ENCODE measurements at regions not wholly inside any gene's neighbourhood (a gene's known extent, or its start where the extent isn't known, plus 50 kb on each side); places are given as distances from the start of the nearest gene placed in this dataset.

DNA sequence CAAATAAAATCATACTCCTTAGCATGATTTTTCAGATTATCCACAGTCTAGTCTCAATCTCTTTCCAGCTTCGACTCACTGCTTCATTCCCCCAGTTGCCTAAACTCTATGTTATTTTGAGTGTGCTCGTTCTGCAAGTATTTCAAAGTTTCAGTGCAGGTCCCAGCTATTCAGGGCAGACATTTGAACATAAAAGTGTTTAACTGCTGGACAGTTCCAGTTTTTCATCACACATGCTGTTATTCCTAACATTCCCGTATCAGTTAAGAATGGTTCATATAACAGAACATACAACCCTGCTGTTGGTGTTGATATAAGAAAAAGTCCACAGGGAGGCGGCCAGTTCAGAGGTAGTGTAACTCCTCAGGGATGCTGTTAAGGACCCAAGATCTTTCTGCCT is 113.3 kb downstream of the SLIT2 start:
- no peak for DNase-seq
- Mint-ChIP-seq H3K9me3 (no peaks in the 10 kb centered on the region), H3K36me3 (no peaks in the 10 kb centered on the region), H3K4me1 (no peaks in the 10 kb centered on the region), H3K27ac (no peak overlapping the region), H3K4me3 (no peak overlapping the region), H3K27me3 (no peaks in the 10 kb centered on the region)
- POLR2A ChIA-PET, result no interaction called here
- no peak for ATAC-seq (ENCODE audit: low read depth)

DNA sequence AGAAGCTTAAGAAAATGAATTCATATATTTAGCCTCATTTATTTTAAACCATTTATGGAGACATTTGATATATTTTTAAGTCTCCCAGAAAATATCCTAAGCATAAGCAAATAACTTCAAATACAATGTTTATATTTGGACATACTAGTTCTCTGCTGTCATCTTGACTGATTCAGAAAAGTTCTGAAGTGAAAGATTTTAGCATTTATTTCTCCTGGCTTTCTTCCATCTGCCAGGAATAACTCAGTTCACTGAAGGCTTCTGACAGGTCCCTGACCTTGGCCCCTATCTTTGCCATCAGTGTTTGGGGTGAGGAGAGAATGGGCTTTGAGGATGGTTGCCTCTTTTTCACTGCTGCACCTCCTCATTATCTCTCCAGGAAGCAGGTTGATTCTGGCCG is 115.7 kb downstream of the SLIT2 start:
- no peaks in the 10 kb centered on the region for H3K36me3 Mint-ChIP-seq
- H3K9me3 Mint-ChIP-seq, result no peaks in the 10 kb centered on the region
- H3K4me3 Mint-ChIP-seq, result no peak overlapping the region
- DNase-seq, result no peak
- H3K4me1 Mint-ChIP-seq, result no peaks in the 10 kb centered on the region
- POLR2A ChIA-PET, result no interaction called here
- H3K27ac Mint-ChIP-seq, result no peak overlapping the region
- no peaks in the 10 kb centered on the region for H3K27me3 Mint-ChIP-seq
- ATAC-seq (ENCODE audit: low read depth), result no peak

- Mint-ChIP-seq H3K9me3 (no peaks in the 10 kb centered on the region), H3K27ac (no peak overlapping the region), H3K4me1 (no peaks in the 10 kb centered on the region), H3K36me3 (no peaks in the 10 kb centered on the region), H3K4me3 (no peak overlapping the region), H3K27me3 (peaks cover 2% of the 10 kb centered on the region)
- no peak for ATAC-seq (ENCODE audit: low read depth)
- POLR2A ChIA-PET, result no interaction called here
- DNase-seq, result no peak
Measured at GRCh38 chr4:20368926-20369325, 117.2 kb downstream of the SLIT2 start.

- Mint-ChIP-seq H3K36me3 (no peaks in the 10 kb centered on the region), H3K27me3 (peaks cover 2% of the 10 kb centered on the region), H3K27ac (no peak overlapping the region), H3K9me3 (no peaks in the 10 kb centered on the region), H3K4me3 (no peak overlapping the region), H3K4me1 (no peaks in the 10 kb centered on the region)
- DNase-seq (no peak), ATAC-seq (ENCODE audit: low read depth) (no peak)
- POLR2A ChIA-PET, result no interaction called here
Measured at GRCh38 chr4:20370274-20370673, 118.6 kb downstream of the SLIT2 start.

GRCh38 chr4:20376070-20376469 is 124.4 kb downstream of the SLIT2 start:
- H3K9me3 Mint-ChIP-seq, result no peaks in the 10 kb centered on the region
- H3K4me3 Mint-ChIP-seq, result no peak overlapping the region
- DNase-seq, result no peak
- ATAC-seq (ENCODE audit: low read depth), result no peak
- H3K36me3 Mint-ChIP-seq, result no peaks in the 10 kb centered on the region
- POLR2A ChIA-PET, result no interaction called here
- H3K27me3 Mint-ChIP-seq, result peaks cover 2% of the 10 kb centered on the region
- H3K4me1 Mint-ChIP-seq, result no peaks in the 10 kb centered on the region
- H3K27ac Mint-ChIP-seq, result no peak overlapping the region

- DNase-seq (no peak), ATAC-seq (ENCODE audit: low read depth) (no peak)
- Mint-ChIP-seq H3K27me3 (peaks cover 2% of the 10 kb centered on the region), H3K4me1 (no peaks in the 10 kb centered on the region), H3K27ac (no peak overlapping the region), H3K4me3 (no peak overlapping the region), H3K9me3 (no peaks in the 10 kb centered on the region), H3K36me3 (no peaks in the 10 kb centered on the region)
- POLR2A ChIA-PET, result no interaction called here
Measured at GRCh38 chr4:20378181-20378580, 126.5 kb downstream of the SLIT2 start.

- no peaks in the 10 kb centered on the region for H3K4me1 Mint-ChIP-seq
- no peak overlapping the region for H3K4me3 Mint-ChIP-seq
- H3K27me3 Mint-ChIP-seq, result no peaks in the 10 kb centered on the region
Measured at GRCh38 chr4:20381005-20381404, 129.3 kb downstream of the SLIT2 start.

DNA sequence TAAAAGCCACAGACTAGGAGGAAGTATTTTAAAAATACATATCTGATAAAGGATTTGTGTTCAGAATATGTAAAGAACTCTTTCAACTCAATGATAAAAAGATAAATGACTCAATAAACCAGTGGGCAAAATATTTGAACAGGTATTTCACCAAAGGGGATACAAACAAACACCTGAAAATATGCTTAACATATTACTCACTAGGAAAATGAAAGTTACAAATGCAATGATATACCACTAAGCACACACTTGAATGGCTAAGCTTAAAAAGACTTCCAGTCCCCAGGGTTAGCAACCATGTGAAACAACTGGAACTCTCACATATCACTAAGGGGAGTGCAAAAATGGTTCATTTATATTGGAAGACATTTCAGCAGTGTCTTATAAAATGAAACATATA is 131.6 kb downstream of the SLIT2 start:
- no peaks in the 10 kb centered on the region for H3K27me3 Mint-ChIP-seq
- ATAC-seq (ENCODE audit: low read depth) (no peak), DNase-seq (no peak)
- POLR2A ChIA-PET, result no interaction called here
- no peaks in the 10 kb centered on the region for H3K4me1 Mint-ChIP-seq
- no peaks in the 10 kb centered on the region for H3K9me3 Mint-ChIP-seq
- no peak overlapping the region for H3K27ac Mint-ChIP-seq
- no peaks in the 10 kb centered on the region for H3K36me3 Mint-ChIP-seq
- no peak overlapping the region for H3K4me3 Mint-ChIP-seq

More at GRCh38 chr4:20381005-20381404, 129.3 kb downstream of the SLIT2 start:
- POLR2A ChIA-PET, result no interaction called here
- ATAC-seq (ENCODE audit: low read depth) (no peak), DNase-seq (no peak)
- no peak overlapping the region for H3K27ac Mint-ChIP-seq
- H3K9me3 Mint-ChIP-seq, result no peaks in the 10 kb centered on the region
- no peaks in the 10 kb centered on the region for H3K36me3 Mint-ChIP-seq

GRCh38 chr4:20383969-20384368 is 132.3 kb downstream of the SLIT2 start:
- Mint-ChIP-seq H3K4me3 (no peak overlapping the region), H3K36me3 (no peaks in the 10 kb centered on the region), H3K4me1 (no peaks in the 10 kb centered on the region), H3K27ac (no peak overlapping the region), H3K27me3 (no peaks in the 10 kb centered on the region), H3K9me3 (no peaks in the 10 kb centered on the region)
- ATAC-seq (ENCODE audit: low read depth), result no peak
- POLR2A ChIA-PET, result no interaction called here
- no peak for DNase-seq

DNA sequence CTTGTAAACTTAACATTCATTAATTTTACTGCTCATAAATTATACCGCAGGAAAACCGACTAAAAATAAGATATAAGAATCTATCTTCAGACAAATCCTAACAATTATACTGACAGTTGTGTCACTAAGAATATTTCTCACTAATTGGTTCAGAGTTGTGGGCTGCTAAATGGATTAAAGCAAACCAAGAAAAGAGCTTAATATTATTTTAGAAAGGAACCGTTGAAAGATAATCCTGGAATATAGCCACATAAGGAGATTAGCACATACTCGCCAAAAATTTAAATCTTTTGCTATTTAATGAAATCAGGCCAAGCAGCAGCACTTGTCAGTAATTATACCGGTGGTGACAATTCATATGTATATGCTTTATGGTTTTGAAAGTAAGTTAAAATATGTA is 132.8 kb downstream of the SLIT2 start:
- Mint-ChIP-seq H3K36me3 (no peaks in the 10 kb centered on the region), H3K27ac (no peak overlapping the region), H3K27me3 (no peaks in the 10 kb centered on the region), H3K4me3 (no peak overlapping the region), H3K4me1 (no peaks in the 10 kb centered on the region), H3K9me3 (no peaks in the 10 kb centered on the region)
- POLR2A ChIA-PET, result no interaction called here
- ATAC-seq (ENCODE audit: low read depth) (no peak), DNase-seq (no peak)

- H3K4me3 Mint-ChIP-seq, result no peak overlapping the region
- H3K27ac Mint-ChIP-seq, result no peak overlapping the region
- ATAC-seq (ENCODE audit: low read depth) (no peak), DNase-seq (no peak)
- H3K36me3 Mint-ChIP-seq, result no peaks in the 10 kb centered on the region
- POLR2A ChIA-PET, result no interaction called here
- no peaks in the 10 kb centered on the region for H3K9me3 Mint-ChIP-seq
- no peaks in the 10 kb centered on the region for H3K27me3 Mint-ChIP-seq
- H3K4me1 Mint-ChIP-seq, result no peaks in the 10 kb centered on the region
Measured at GRCh38 chr4:20386001-20386740, 134.5 kb downstream of the SLIT2 start.

GRCh38 chr4:20386906-20387305 is 135.2 kb downstream of the SLIT2 start:
- ATAC-seq (ENCODE audit: low read depth) (no peak), DNase-seq (no peak)
- POLR2A ChIA-PET, result no interaction called here
- Mint-ChIP-seq H3K4me1 (no peaks in the 10 kb centered on the region), H3K4me3 (no peak overlapping the region), H3K9me3 (no peaks in the 10 kb centered on the region), H3K27ac (no peak overlapping the region), H3K27me3 (no peaks in the 10 kb centered on the region), H3K36me3 (no peaks in the 10 kb centered on the region)

DNA sequence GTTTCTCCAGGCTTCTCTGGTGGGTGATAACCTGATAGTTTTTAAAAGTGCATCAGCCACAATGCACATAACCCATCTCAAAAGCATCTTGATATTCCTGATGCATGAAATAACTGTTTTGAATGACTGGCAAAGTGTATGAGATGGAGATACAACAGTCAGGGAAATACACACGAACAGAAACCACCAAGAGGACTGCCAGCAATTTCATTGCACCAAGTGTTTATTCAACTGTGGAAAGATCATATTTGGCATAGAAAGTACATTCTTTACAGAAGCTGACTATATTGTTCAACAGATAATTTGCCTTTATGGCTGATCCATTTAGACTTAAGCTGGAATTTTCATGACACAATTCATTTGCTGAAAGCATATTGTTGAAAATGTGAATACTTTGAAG is 139.5 kb downstream of the SLIT2 start:
- no peaks in the 10 kb centered on the region for H3K9me3 Mint-ChIP-seq
- H3K27ac Mint-ChIP-seq, result no peak overlapping the region
- H3K4me1 Mint-ChIP-seq, result no peaks in the 10 kb centered on the region
- no peak overlapping the region for H3K4me3 Mint-ChIP-seq
- H3K27me3 Mint-ChIP-seq, result no peaks in the 10 kb centered on the region
- POLR2A ChIA-PET, result no interaction called here
- ATAC-seq (ENCODE audit: low read depth), result no peak
- no peaks in the 10 kb centered on the region for H3K36me3 Mint-ChIP-seq
- DNase-seq, result no peak

DNA sequence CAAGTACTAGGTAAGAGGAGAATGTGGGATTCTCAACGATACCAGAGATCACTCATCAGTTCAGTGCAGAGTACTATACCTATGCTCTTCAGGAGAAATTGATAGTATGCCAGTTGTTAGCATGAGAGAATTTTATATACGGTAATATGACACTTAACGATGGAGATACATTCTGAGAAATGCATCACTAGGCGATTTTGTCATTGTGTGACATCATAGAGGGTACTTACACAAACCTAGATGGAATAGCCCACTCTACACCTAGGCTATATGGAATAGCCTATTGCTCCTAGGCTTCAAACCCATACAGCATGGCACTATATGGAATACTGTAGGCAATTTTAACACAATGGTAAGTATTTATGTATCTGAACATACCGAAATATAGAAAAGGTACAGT is 140.2 kb downstream of the SLIT2 start:
- POLR2A ChIA-PET, result no interaction called here
- no peaks in the 10 kb centered on the region for H3K9me3 Mint-ChIP-seq
- DNase-seq (no peak), ATAC-seq (ENCODE audit: low read depth) (no peak)
- H3K27ac Mint-ChIP-seq, result no peak overlapping the region
- no peaks in the 10 kb centered on the region for H3K36me3 Mint-ChIP-seq
- H3K4me3 Mint-ChIP-seq, result no peak overlapping the region
- H3K27me3 Mint-ChIP-seq, result no peaks in the 10 kb centered on the region
- no peaks in the 10 kb centered on the region for H3K4me1 Mint-ChIP-seq
